HepG2 (cell line): ENCODE measurements at regions not wholly inside any gene's neighbourhood (a gene's known extent, or its start where the extent isn't known, plus 50 kb on each side); places are given as distances from the start of the nearest gene placed in this dataset.
A peak's percentile ranks its signal among the peaks of the same experiment; 100 is the strongest.

Experiments used
- ATAC-seq: fragments of 200-7000 bp; cut with Tn5 transposase; 3 replicates; pipeline ENCODE4 v1.9.1; 2020; ENCODE audit warnings: mild to moderate bottlenecking, moderate library complexity
- BruUV-seq: library from RNA; stranded (reverse); fragments of 400-500 nt; replicated peaks from 2 replicates; lab custom pipeline; 2021; lab: Mats Ljungman, UMichigan
- CTCF ChIA-PET: fragments of 300-600 bp; formaldehyde crosslinking; extraction: SDS; loops from one replicate; lab custom pipeline; 2021; ENCODE audit warnings: low total read pairs, inconsistent platforms, low intra/inter-chr PET ratio; lab: Yijun Ruan, JAX
- POLR2A ChIA-PET: fragments of 350-600 bp; sonication (Branson Sonifier 250); formaldehyde crosslinking; loops from one replicate; lab custom pipeline; 2020; ENCODE audit warnings: antibody characterized with exemption, inconsistent platforms; lab: Yijun Ruan, JAX
- DNase-seq: peaks from one replicate; pipeline ENCODE4 v3.0.0-alpha.2; 2015; ENCODE audit warnings: low spot score
- FAIRE-seq: peaks from 3 replicates; lab custom pipeline; 2011; peaks lifted over from hg19 to GRCh38; lab: Jason Lieb, UNC
- H2AFZ ChIP-seq: one replicate; pipeline ENCODE4 v1.6.1; 2011; ENCODE audit warnings: low read length, inconsistent platforms
- H3K27ac ChIP-seq: fragments of 300-600 bp; 3 replicates; pipeline ENCODE4 v1.8.0; 2011; ENCODE audit warnings: mixed run types, mild to moderate bottlenecking, mixed read lengths, low read length, inconsistent platforms; ENCODE audit not compliant: insufficient read depth; ENCODE audit errors: extremely low read length
- H3K27me3 ChIP-seq, 2 experiments: fragments of 200-600 bp in 1 of 2; 2 replicates in 1 of 2; 3 replicates in 1 of 2; pipeline versions ENCODE4 v1.6.0 to v1.8.0; 2011; ENCODE audit warnings: low read length in 2 of 2, mild to moderate bottlenecking in 2 of 2, moderate library complexity in 2 of 2, inconsistent platforms in 1 of 2; ENCODE audit not compliant: insufficient read depth in 2 of 2, control insufficient read depth in 1 of 2
- H3K36me3 ChIP-seq, 2 experiments: fragments of 200-600 bp in 1 of 2; replicated peaks in 1 of 2; 2 replicates in 1 of 2; 3 replicates in 1 of 2; pipeline versions ENCODE4 v1.5.1 to v1.8.0; 2011; ENCODE audit warnings: low read length in 2 of 2, inconsistent platforms in 1 of 2; ENCODE audit not compliant: insufficient read depth in 2 of 2, control insufficient read depth in 1 of 2
- H3K4me1 ChIP-seq: 2 replicates; pipeline ENCODE4 v1.5.1; 2012; ENCODE audit warnings: low read length, inconsistent platforms; ENCODE audit not compliant: insufficient read depth
- H3K4me2 ChIP-seq: 2 replicates; pipeline ENCODE4 v1.6.0; 2011; ENCODE audit warnings: low read depth, low read length, inconsistent platforms
- H3K4me3 ChIP-seq, 3 experiments: fragments of 200-600 bp in 1 of 3; sonication (generic), shearing (Covaris generic) in 1 of 3; replicated peaks in 1 of 3; 2 replicates each; pipeline ENCODE4 v1.5.1; 2011 to 2016; ENCODE audit warnings: low read length in 3 of 3, inconsistent platforms in 2 of 3, low read depth in 2 of 3, mild to moderate bottlenecking in 2 of 3, control low read depth in 1 of 3, mixed read lengths in 1 of 3; ENCODE audit not compliant: insufficient read depth in 1 of 3
- H3K79me2 ChIP-seq: one replicate; pipeline ENCODE4 v1.6.1; 2011; ENCODE audit warnings: low read length, inconsistent platforms; ENCODE audit not compliant: insufficient read depth
- H3K9ac ChIP-seq: 2 replicates; pipeline ENCODE4 v1.6.0; 2011; ENCODE audit warnings: mild to moderate bottlenecking, low read depth, low read length, inconsistent platforms; ENCODE audit not compliant: insufficient read depth
- H3K9me3 ChIP-seq: 2 replicates; pipeline ENCODE4 v1.5.1; 2012; ENCODE audit warnings: mild to moderate bottlenecking, low read length
- H4K20me1 ChIP-seq: 2 replicates; pipeline ENCODE4 v1.6.0; 2011; ENCODE audit warnings: inconsistent platforms, mild to moderate bottlenecking, low read length, moderate library complexity; ENCODE audit not compliant: insufficient read depth
- GFI1 ChIP-seq: sonication (generic); formaldehyde crosslinking; IDR thresholded peaks from 2 replicates; pipeline ENCODE4 v1.5.0; 2020; ENCODE audit warnings: missing genetic modification reagents, mild to moderate bottlenecking, borderline replicate concordance
- MAFG ChIP-seq: sonication (generic); formaldehyde crosslinking; IDR thresholded peaks from 2 replicates; pipeline ENCODE4 v1.5.1; 2020; ENCODE audit warnings: mild to moderate bottlenecking, missing genetic modification reagents
- MEF2D ChIP-seq: sonication (generic); formaldehyde crosslinking; IDR thresholded peaks from 2 replicates; pipeline ENCODE4 v1.5.1; 2020; ENCODE audit warnings: mild to moderate bottlenecking, missing genetic modification reagents
- NR0B2 ChIP-seq: sonication (generic); formaldehyde crosslinking; IDR thresholded peaks from 2 replicates; pipeline ENCODE4 v1.4.0; 2020; ENCODE audit warnings: mild to moderate bottlenecking, missing genetic modification reagents
- TRIM22 ChIP-seq: fragments of 450-650 bp; IDR thresholded peaks from 2 replicates; pipeline ENCODE4 v1.6.1; 2017
- ZBTB25 ChIP-seq: IDR thresholded peaks from 2 replicates; pipeline ENCODE4 v1.6.1; 2018; ENCODE audit warnings: missing genetic modification reagents
- ZC3H13 ChIP-seq: sonication (generic); formaldehyde crosslinking; IDR thresholded peaks from 2 replicates; pipeline ENCODE4 v1.8.1; 2023; ENCODE audit warnings: mild to moderate bottlenecking, missing genetic modification reagents, moderate library complexity
- ZNF430 ChIP-seq: sonication (generic); formaldehyde crosslinking; IDR thresholded peaks from 2 replicates; pipeline ENCODE4 v1.9.0; 2021; ENCODE audit warnings: mild to moderate bottlenecking, missing genetic modification reagents
- ZNF432 ChIP-seq: sonication (generic); formaldehyde crosslinking; IDR thresholded peaks from 2 replicates; pipeline ENCODE4 v1.5.0; 2020; ENCODE audit warnings: missing genetic modification reagents, mild to moderate bottlenecking, borderline replicate concordance
- ZNF552 ChIP-seq: sonication (generic); formaldehyde crosslinking; IDR thresholded peaks from 2 replicates; pipeline ENCODE4 v1.9.0; 2022; ENCODE audit warnings: missing genetic modification reagents, mild to moderate bottlenecking, borderline replicate concordance
- ZNF576 ChIP-seq: sonication (generic); formaldehyde crosslinking; IDR thresholded peaks from 2 replicates; pipeline ENCODE4 v1.4.0; 2020; ENCODE audit warnings: mild to moderate bottlenecking, missing genetic modification reagents
- ZNF703 ChIP-seq: sonication (generic); formaldehyde crosslinking; IDR thresholded peaks from 2 replicates; pipeline ENCODE4 v1.5.1; 2020; ENCODE audit warnings: missing genetic modification reagents, mild to moderate bottlenecking, moderate library complexity, borderline replicate concordance
- WGBS: methylation state at CpG from one replicate; pipeline ENCODE4 v1.1.6; 2017; ENCODE audit warnings: low lambda C conversion rate; 5-methylcytosine and 5-hydroxymethylcytosine counted together
- in situ Hi-C: cut with HindIII; loops from 2 replicates; pipeline ENCODE4 v1.10.0; 2017; ENCODE audit warnings: low pct_unique_long_range_greater_than_20kb; ENCODE audit not compliant: extremely low pct_ligation_motif_present
- intact Hi-C: fragments of 100-400 bp; cut with micrococcal nuclease; formaldehyde crosslinking; loops from one replicate; pipeline ENCODE4 v1.10.0; 2022; ENCODE audit not compliant: unreplicated experiment

GRCh38 chr3:84600703-84601225 is 358.0 kb upstream of the CADM2 start:
- Histone ChIP-seq H3K36me3 (no peaks in the 10 kb centered on the region), H3K4me3 (no peak overlapping the region), H3K9ac (no peak overlapping the region), H3K4me1 (no peaks in the 10 kb centered on the region), H3K27ac (no peak overlapping the region), H3K27me3 (no peaks in the 10 kb centered on the region), H3K79me2 (no peaks in the 10 kb centered on the region), H4K20me1 (no peaks in the 10 kb centered on the region), H3K4me2 (no peak overlapping the region), H2AFZ (no peak overlapping the region), H3K9me3 (no peaks in the 10 kb centered on the region)
- ATAC-seq (peak; percentile 54; the same call in 2 of the 3 replicates), DNase-seq (no peak), FAIRE-seq (no peak)
- BruUV-seq = no TSS peak
- TF ChIP-seq NR0B2 (CRISPR knock-in tag) (no peak), ZNF576 (CRISPR knock-in tag) (no peak), ZNF432 (CRISPR knock-in tag) (no peak), MEF2D (CRISPR knock-in tag) (no peak), ZNF552 (CRISPR knock-in tag) (no peak), GFI1 (CRISPR knock-in tag) (no peak), ZNF430 (CRISPR knock-in tag) (no peak), ZC3H13 (no peak), MAFG (no peak), ZNF703 (CRISPR knock-in tag) (no peak), ZBTB25 (CRISPR knock-in tag) (no peak), TRIM22 (no peak)
- intact Hi-C loops (no loop called here), in situ Hi-C loops (no loop called here)
- ChIA-PET POLR2A (no interaction called here), CTCF (no interaction called here)
- WGBS = under 1% methylated on average over 7 of the region's 7 CpGs
